HG02884 (cell line): ENCODE measurements at regions not wholly inside any gene's neighbourhood (a gene's known extent, or its start where the extent isn't known, plus 50 kb on each side); places are given as distances from the start of the nearest gene placed in this dataset.

Source experiments
- ATAC-seq: cut with Tn5 transposase; IDR thresholded peaks from one replicate; pipeline ENCODE4 v1.9.1; 2021; ENCODE audit warnings: mild to moderate bottlenecking, moderate library complexity; ENCODE audit not compliant: unreplicated experiment

DNA sequence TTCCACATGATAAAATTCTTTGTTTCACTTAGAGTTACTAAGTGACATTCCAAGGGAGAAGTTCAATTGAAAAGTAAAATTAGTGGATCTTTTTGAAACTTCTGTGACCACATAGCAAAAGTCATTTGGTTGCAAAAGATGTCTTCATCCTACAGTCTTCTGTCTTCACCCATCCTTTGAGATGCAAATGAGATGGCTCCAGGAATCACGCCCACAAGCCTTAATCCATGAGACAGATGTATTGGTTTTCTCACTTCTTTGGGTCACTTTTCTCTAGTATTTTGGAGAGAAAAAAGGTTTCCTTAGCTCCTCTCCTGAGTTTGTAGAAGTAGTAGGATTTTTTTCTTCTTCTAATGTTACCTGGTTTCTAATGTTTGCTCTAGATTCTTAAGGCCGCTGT, 259.5 kb upstream of the SLC10A2 start:
- ATAC-seq, result no peak

- no peak for ATAC-seq
Observed at GRCh38 chr13:103324641-103325040, 258.4 kb upstream of the SLC10A2 start.

DNA sequence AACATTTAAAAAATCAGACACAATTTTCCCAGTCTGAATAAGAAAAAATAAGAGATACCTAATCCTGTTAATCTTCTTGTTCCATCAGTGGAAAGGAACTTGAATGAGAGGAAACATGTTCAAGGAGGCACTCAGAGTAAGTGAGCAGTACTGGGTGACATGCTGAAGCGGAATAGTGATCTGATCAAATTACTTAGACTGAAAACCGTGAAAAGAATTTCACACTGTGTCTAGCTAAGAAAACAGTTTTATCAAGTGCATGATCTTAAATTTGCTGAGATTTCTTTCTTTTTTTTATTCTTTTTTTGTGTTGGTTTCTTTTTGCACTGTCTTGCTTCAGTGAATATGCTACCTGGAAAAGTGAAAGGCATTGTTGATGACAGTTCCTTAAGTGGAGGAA, 249.5 kb upstream of the SLC10A2 start:
- ATAC-seq, result no peak

DNA sequence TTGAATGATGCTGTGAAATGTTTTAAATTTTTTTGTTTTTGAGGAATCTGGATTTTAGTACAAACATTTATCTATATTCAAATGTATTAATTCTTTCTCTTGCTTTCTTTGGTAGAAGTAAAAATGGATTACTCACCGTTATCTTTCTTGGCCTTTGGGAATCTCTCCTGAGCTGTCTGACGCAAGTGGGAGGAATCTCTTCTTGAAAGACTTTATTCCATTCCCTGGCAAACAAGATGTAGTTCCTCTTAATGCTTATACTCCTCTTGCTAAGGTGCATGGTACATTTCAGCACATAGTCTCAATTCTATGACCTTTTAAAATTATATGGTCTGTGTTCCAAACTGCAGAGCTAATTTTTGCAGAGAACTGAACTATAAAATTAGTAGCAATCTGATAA, 246.2 kb upstream of the SLC10A2 start:
- no peak for ATAC-seq

DNA sequence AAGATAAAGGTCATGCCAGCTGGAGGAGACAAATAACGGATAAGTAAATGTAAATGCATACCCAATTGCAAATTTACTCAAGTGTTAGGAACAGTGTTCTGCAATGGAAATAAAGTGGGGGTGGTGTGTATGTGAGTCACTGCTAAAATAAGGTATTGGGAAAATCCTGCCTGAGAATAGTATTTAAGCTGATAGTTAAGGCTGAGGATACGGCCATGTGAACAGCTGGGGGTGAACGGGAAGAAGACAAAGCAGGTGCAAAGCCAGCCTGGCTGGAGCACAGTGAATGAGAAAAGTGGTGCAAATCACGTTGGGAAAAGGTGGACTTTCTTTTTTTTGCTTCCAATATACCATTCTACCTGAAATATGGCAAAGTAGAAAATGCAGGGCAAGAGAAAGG, 242.4 kb upstream of the SLC10A2 start:
- no peak for ATAC-seq

DNA sequence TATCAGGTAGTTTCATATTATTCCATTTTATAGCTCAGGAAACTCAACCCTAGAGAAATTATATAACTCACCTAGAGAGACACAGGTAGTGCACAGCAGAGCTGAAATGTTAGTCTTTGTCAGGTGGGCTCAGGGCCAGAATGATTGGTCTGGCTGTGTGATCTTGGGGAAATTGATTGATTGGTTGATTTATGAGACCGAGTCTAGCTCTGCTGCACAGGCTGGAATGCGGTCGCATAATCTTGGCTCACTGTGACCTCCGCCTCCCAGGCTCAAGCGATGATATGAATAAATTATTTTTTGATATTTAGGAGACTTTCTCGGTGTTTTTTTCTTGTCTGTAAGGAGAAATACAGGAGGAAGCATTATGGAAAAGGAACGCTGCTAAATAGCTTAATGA, 239.9 kb upstream of the SLC10A2 start:
- ATAC-seq, result no peak

DNA sequence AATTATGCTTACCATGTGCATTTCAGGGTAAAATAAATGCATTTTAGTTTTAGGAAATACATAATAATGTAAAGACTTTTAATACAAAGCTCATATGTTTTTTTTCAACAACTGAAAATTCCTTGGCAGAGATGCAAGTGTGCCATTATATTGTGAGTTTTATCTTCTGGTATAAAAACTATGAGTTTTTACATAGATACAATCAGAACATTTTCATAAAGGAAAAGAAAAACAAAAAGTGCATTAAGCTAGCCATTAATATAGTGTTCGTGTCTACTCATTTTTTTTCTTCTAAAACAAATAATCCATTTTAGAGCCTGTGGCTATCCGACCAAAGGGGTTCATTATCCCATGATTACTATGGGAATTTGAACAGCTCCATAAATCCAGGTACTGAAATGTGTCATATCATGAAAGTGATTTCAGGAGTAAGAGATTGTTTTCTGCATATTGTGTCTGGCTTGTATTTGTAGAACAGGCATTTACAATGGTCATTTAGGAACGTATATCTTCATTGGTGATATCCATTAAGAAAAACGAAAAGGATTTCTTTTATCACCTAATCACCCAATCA, 236.9 kb upstream of the SLC10A2 start:
- no peak for ATAC-seq

GRCh38 chr13:103302676-103303075, 236.5 kb upstream of the SLC10A2 start:
- no peak for ATAC-seq

DNA sequence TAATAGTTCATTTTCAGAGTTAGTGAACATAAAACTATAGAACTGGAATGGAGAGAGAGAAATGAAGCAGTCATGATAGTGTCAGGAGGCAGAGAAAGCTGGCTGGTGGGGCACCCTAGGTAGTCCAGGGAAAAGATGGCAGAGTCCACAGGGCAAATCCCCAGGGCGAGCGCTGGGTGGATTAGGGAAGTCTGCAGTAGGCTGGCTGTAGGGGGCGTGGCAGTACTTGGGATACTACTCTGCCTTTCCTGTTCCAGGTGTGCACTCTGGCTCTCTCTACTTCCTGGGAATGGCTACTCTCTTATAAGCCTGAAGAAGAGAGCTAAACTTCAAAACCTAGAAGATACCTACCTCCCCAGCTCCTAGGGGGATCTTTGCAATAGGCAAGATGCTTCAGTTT, 232.9 kb upstream of the SLC10A2 start:
- ATAC-seq, result no peak

DNA sequence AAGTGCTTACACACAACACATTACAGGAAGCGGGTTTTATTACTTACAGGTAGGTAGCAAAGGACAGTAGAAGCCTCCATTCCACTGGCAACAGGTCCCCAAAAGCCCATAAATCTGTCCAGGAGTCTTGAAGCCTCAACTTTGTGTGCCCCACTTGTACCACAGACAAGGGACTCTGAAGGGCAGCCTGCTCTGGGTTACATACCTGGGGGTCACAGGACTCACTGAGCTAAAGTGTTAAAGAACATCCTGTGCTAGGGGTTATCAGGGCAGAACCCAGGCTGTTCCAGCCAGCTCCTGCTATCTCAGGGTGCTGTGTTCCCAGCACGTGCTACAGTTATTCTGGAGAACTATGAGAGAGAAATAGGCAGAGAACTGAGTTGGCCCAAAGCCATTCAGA, 230.9 kb upstream of the SLC10A2 start:
- ATAC-seq, result no peak

GRCh38 chr13:103291798-103292572, 225.8 kb upstream of the SLC10A2 start:
- ATAC-seq, result no peak

GRCh38 chr13:103291226-103291625, 225.0 kb upstream of the SLC10A2 start:
- no peak for ATAC-seq

DNA sequence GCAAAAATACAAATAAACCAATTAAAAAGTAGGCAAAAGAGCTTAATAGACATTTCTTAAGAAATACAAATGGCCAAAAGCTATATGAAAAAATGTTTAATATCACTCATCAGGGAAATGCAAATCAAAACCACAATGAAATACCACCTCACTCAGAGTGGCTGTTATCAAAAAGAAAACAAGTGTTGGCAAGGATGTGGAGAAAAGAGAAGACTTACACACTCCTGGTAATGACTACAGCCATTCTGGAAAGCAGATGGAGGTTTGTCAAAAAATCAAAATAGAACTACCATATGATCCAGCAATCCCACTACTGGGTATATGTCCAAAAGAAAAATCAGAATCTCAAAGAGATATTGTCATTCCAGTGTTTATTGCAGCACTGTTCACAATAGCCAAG, 223.5 kb upstream of the SLC10A2 start:
- no peak for ATAC-seq

DNA sequence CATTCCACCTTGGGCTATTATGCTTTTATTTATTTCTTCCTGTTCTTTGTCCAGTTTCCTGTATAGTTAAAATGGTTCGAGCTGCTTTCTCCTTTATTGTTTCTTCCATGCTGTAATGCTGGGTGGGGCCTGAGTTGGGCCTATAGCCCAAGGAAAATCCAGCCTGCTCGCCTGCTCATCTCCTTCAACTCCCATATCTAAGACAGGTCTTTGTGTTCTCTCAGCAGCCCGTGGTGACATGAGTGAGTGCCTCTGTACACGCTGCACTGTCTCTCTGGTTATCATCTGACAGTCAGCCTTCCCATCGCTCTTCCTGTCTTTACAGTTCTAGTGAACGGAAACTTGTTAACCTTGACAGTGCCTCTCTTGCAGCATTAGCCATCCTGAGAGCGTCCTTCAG, 221.9 kb upstream of the SLC10A2 start:
- no peak for ATAC-seq

DNA sequence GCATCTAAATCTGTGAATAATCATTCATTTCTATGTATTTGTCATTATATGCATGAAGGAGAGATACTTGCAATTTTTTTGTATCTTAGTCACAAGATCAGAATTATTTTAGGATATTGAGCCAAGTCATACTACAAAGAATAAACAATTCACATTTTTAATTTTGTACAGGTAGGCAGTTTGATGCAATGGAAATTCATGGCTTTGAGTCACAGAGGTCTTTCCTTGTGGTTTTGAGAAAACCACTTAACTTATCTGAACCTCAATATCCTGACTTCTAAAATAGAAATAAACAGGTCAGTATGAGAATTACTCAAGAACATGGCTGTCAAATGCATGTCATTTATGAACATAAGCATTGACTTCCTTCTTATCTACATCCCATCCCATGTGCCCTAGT, 221.4 kb upstream of the SLC10A2 start:
- ATAC-seq, result no peak

- no peak for ATAC-seq
Observed at GRCh38 chr13:103284466-103284865, 218.2 kb upstream of the SLC10A2 start.

DNA sequence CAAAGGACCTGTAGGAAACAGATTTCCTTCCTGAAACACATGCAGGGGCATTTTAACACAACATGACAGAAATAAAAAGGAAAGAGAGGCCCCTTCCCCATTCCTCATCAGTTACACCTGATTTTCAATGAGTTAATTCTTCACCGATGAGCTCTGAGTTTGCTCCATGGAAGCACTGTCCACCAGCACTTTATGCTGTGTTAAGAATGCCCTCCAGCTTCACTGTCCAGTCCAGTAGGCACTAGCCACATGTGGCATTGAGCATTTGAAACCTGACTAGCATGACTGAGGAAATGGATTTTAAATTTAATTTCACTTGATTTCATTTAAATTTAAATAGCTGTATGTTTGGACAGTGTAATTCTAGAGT, 217.2 kb upstream of the SLC10A2 start:
- ATAC-seq, result no peak

- ATAC-seq, result no peak
Observed at GRCh38 chr13:103282571-103283450, 216.6 kb upstream of the SLC10A2 start.

DNA sequence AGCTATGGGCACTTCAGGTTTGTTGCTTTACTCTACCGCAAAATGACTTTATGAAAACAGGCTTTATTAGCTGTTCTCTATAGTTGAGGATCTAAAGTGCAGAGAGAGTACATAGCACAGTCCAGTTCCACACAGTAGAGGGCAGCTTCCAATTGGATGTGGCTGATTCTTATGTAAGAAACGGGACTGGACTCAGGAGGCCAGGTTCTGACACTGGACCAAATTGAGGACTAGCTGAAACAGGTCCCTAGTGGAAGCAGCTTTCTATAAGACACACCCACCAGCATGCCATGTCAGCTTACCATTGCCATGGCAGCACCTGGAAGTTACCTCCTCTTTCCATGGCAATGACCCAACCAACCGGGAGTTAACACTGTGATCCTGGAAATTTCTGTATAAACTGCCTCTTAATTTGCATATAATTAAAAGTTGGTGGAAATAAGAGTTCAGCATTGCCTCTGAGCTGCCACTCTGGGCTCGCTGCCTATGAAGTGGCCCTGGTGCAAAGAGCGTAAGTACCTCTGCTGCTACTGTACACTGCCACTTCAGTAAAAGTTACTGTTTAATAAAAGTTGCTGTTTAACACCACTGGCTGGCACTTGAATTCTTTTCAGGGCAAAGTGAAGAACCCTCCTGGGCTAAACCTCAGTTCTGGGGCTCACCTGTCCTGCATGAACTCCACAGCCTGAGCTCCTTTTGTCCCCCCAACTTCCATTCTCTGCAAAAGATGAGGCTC, 211.9 kb upstream of the SLC10A2 start:
- no peak for ATAC-seq

GRCh38 chr13:103276775-103277498, 210.7 kb upstream of the SLC10A2 start:
- ATAC-seq, result peak; percentile 84

GRCh38 chr13:103275722-103276121, 209.5 kb upstream of the SLC10A2 start:
- ATAC-seq, result no peak
